DMS79 (cell line): ENCODE measurements at regions not wholly inside any gene's neighbourhood (a gene's known extent, or its start where the extent isn't known, plus 50 kb on each side); places are given as distances from the start of the nearest gene placed in this dataset.
A peak's percentile ranks its signal among the peaks of the same experiment; 100 is the strongest.

Experiments used
- DNase-seq: peaks from one replicate; lab custom pipeline; 2025; lab: John Stamatoyannopoulos, UW

DNA sequence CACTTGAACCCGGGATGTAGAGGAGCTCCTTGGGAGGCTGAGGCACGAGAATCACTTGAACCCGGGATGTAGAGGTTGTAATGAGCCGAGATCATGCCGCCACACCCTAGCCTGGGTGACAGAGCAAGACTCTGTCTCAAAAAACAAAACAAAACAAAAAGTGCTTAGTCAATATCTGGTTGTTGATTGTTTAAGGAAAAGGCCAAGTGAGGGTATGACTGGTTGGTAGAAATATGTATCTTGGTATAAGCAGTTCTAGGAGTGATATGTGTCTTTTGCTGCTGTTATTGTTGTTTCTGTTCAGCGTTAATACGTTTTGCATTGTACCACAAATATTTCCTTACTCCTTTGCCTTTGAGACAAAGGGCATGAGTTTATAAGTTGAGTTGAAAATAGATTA lies 210.7 kb upstream of the DMRT1 start:
- no peak for DNase-seq

DNA sequence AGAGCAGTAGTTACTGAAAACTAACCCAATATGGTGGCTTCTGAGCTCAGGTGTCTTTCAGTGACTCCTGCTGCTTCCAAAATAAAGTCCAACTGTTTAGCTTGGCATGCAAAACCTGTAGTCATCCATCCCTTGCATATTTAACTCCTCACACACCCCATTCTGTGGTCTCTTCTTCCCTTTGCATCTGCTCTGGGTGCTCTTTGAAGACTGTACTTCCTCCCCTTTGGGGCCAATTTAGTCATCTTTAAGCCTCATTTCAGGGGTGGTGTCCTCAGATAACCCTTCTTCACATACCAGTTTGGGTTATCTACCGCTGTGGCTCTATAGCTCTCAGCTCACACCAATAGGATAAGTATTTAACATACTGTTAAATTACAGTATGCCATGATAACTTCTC lies 209.9 kb upstream of the DMRT1 start:
- no peak for DNase-seq

DNA sequence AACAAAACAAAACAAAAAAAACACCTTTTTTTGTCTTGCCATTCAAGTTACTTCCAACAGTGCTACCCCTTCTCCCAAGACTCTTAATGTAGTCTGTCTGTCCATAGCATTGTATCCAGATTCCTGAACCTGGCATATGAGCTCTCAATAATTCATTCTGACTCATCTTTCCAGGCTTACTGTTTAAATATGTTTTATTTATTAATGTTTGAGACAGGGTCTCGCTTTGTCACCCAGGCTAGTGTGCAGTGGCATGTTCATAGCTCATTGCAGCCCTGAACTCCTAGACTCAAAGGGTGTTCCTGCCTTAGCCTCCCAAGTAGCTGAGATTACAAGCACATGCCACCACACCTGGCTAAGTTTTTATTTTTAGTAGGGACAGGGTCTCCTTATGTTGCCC lies 208.0 kb upstream of the DMRT1 start:
- no peak for DNase-seq

DNA sequence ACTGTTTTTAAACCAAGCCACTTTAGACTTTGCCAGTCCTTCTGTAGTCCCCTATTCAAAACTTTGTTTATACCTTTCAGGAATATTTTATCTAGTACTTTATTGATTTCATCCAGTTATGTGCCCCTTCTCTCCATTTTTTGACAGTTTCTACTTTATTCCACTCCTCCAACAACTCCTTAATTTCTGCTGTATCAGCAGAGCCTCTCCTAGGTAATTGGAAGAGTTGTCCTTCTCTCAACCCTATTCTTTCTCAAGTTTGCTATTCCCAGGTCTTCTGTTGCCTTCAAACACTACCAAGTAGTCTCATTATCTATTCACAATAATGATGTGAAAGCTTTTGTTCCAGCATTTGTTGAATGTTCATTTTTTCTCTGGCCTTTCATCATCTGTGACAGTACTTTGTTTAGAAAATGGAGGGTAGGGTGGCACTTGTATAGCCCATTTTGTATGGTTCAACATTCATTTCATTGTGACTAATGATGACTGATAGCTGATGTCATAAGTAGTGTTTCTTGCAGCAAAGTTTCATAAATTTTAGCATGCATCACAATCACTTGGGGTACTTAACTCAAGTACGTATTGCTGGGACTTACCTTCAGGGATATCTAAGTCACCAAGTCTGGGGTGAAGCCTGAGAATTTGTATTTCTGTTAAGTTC lies 204.4 kb upstream of the DMRT1 start:
- DNase-seq, result no peak

DNA sequence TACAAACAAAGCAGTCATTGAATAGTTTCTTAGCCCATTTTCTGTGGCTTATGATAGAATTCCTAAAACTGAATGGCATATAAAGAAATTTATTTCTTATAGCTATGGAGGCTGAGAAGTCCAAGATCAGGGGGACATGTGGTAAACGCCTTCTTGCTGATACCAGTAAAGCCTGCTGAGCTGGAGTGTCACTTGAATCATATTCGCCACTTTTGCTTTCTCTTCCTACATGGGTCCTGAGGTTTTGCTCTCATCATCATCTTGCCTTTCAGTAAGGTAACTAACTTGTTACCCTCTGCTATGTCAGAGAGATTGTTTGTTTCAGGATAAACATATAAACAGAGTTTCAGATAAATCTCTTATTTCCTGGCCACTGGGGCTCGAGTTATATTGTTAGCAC lies 203.3 kb upstream of the DMRT1 start:
- DNase-seq, result no peak

DNA sequence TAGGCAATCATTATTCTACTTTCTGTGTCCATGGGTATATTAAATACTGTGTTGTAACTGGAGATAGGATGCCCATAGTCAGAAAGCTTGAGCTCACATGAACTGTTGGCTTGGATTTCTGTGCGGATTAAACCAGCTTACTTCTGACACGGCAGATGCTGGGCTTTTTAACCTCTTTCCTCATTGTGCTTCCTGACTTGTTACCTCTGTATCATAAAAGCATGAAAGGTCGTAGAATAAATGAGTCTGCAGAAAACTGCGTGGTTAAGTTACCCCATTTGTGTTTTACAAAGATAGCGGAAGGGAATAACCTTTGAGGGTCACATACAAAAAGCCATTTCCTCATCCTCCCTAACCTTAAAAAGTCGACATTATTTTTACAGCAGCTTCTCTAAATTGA lies 199.5 kb upstream of the DMRT1 start:
- no peak for DNase-seq

DNA sequence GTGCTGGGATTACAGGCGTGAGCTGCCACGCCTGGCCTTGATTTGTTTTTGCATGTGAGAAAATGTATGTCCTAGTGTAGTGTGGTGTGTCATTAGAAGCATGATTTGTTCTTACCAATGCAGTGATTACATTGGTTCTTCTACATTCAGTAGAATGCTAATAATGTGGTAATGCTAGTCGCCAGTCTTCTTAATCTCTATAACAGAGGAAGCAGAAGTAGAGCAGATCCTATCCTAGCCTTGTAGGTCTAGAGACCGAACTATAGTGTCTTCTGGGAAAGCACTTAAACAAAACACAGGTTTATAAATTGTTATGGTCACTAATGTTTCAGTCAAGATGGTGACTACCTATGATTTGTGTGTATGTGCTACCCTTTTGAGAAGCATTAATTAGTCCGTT lies 197.5 kb upstream of the DMRT1 start:
- no peak for DNase-seq

DNA sequence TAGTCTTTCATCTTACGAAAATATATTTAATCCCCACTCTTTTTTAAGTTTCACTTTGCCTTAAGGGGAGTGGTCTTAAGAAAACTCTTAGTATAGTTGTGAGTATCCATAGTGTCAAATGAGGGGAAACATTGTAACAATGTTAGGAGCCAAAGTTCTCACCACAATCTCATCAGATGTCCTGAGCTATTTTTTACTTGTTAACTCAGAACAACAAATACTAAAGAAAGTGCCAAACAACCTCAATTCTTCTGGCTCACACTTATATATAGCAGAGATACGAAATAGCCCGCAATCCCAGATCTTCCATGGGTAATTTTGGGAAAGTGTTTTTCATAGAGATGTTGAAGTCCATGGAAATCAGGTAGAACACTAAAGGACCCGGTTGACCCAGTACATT lies 194.0 kb upstream of the DMRT1 start:
- DNase-seq, result no peak

DNA sequence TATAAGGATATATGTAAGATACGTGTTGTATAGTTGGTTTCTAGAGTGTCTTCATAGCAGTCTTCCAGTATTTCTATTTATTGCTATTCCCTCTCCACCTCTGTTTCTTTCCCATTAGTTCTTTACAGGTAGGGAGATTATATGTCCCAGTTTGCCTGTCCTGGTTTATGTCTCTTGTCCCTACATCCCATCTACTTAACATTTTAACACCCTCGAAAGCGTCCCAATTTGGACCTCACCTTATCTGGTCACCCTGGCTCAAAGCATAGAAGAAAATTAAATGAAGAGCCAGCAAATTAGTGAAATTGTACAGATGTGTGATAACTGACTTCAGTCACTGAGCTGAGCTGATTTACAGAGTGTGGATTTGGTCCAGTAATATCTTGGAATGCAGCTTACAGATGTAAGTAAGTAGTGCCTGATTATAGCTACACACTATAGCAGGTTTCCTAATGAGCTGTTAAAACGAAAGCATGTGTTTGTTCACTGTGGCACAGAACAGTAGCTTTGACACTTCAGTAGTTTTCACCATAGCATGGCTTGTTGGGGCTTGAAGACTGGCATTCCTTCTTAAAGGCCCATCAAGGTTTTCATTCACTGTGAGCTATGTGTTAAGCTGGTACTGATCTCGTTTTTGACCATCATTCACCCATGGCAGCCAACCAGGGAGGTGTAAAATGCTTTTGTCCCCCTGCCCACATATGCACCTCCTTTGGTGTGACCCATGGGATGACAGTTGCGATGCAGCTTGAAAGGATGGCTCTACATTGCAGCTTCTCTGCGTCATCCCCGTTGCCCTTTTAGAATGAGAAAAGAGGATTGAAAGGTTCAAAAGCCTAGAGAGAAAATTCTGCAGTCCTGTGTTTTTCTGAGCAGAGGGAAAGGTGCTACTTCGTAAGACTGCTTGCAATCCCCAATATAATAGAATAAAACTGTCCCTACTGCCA lies 192.1 kb upstream of the DMRT1 start:
- peak; percentile 15 for DNase-seq

DNA sequence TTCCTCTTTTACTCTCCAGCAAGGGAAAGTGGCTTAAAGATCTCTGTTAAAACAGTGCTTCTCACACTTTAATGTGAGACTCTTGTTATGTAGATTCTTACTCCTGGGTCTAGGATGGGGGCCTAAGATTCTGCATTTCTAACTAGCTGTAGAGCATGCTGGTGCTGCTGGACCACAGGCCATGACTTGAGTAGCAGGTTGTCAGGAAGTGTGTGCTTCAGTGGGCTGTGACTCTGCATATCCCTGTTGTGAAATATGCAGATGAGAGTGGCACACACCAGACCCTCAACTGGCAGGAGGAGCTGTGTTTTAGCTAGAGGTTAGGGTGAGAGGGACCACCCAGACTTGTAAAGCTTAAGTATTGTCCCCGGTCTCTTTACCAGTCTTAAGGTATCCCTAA lies 191.1 kb upstream of the DMRT1 start:
- DNase-seq, result no peak

DNA sequence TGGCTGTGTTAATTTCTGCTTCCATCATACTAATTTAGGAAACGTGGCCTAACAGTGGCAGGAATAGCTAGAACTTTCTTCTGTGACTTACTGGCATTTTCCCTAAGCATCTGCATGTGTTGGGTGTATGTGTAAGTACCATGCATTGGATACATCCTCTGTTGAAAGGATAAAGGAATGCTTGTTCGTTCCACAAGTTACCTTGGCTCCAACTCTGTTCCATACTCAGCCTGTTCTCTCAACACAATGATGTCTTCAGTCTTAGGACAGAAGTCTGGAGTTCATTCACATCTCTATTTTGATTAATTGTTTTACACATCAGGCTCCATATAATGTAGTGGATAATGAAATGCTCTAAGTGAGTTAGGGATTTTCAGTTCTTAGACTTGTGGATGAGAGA lies 190.1 kb upstream of the DMRT1 start:
- no peak for DNase-seq

DNA sequence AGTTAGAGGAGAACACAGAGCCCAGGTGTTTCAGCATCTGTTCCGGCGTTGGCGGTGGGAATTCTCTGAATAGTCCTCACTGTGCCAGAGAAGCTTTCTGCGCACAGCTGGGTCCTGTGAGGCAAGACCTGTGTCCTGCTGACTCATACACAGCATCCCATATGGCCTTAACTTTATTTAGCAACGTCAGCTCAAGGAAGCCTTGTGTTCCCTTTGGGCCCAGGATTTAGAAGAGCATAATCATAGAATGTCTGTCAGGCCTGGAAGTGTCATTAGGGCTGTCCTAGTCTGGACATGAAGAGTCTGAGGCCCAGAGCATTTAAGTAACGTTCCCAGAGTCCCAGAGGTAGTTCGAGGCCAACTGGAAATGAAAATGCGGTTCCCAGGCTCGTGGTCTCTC lies 188.6 kb upstream of the DMRT1 start:
- no peak for DNase-seq

DNA sequence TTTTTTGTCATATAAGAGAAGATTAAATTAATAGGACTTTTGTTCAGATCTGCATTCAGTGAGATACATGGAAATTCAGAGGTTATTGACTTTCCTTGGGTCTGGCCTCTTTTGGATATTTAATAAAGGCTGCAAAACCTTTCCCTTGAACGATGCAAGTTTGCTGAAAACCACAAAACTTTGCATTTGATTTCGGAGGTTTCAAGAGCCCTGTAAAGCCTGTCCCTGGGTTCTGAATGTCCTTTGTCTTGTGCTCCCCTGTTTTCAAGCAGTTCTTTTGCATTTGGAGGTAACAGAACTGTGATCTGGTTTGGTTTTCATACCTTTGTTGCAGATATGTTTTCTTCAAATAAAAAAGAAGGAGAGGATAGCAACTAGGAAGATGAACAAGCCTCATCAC lies 188.1 kb upstream of the DMRT1 start:
- no peak for DNase-seq

DNA sequence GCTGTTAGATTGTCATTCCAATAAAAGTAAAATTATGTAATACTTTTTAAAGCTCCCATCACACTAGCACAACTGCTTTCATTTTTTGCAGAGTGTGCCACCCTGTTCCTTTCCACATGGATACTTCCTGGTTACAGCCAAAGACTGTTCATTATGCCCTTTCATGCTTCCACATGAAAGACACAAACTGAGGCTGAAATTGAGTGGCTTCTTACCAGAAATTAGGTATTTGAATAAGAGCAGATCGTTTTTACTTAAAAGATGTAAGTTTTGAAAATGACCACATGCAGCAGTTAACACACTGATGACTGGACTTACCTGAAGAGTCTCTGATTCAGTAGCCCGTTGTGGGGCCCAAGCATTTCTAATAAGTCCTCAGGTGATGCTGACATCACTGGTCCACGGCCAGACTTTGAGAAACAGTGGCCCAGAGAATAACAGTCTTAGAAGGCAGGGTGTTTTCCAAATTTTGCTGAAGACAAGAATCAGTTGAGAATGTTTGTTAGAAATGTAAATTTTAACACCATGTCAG lies 187.6 kb upstream of the DMRT1 start:
- no peak for DNase-seq

DNA sequence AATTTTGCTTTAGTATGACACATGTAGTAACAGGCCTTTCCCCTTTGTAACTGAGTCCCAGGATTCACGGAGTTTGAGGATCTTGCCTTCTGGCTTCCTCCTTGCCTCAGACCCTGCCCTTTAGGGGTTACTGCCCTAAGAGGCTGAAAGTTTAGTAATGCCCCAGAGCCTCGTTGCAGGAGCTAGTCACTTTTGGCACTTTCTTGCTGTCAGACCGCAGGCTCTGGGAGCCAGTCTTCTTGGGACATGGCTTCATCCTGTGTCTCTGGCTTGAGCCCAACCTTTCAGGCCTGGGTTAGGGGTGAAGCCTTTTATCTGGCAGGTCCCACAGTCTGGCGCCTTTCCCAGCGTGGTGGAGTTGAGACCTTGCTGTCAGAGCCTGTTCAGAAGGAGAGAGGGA lies 185.6 kb upstream of the DMRT1 start:
- no peak for DNase-seq

DNA sequence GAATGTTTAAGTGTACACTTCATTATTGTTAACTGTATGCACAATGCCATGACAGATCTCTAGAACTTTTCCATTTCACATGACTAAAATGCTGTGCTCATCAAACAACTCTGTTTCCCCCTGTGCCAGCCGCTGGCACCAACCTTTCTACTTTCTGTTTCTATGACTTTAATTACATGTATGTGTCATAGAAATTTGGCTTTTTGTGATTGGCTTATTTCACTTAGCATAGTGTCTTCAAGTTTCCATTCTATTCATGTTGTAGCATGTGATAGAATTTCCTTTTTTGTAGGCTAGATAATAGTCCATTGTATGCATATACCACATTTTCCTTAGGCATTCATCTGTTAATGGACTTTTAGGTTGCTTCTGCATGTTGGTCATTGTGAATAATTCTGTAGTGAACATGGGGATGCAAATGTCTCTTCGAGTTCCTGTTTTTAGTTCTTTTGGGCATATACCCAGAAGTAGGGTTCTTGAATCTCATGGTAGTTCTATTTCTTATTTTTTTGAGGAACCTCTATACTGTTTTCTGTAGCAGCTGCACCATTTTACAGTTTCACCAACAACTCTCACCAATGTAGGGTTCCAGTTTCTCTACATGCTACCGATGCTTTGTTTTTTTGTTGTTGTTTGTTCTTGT lies 184.4 kb upstream of the DMRT1 start:
- DNase-seq, result no peak

DNA sequence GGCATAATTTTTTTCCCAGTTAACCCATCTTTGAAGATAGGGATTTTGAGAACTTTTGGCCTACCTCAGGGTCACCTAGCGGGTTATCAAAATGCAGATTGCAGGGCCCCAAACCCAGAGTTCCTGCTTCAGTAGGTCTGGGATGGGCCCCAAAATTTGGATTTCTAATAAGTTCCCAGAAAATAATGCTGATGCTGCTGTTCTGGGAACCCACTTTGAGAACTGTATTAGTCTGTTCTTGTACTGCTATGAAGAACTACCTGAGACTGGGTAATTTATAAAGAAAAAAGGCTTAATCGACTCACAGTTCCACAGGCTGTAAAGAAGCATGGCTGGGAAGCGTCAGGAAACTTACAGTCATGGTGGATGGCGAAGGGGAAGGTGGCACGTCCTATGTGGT lies 182.2 kb upstream of the DMRT1 start:
- no peak for DNase-seq

DNA sequence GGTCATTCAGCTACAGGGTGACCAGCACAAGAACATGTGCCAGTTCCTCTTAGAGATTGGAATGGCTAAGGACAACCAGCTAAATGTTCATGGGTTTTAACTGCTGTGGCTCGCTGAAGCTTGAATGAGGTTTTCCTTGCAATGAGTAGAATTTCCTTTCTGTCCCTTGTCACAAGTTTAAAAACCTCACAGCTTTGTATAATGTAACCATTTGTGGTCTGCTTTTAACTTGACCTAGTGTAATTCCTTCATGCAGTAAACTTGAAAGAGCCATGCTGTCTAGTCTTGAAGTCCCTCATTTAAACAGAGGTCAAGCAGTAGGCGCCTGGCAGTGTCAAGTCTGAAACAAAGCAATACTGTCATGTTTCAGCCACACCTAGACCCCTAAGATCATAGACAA lies 181.3 kb upstream of the DMRT1 start:
- no peak for DNase-seq

DNA sequence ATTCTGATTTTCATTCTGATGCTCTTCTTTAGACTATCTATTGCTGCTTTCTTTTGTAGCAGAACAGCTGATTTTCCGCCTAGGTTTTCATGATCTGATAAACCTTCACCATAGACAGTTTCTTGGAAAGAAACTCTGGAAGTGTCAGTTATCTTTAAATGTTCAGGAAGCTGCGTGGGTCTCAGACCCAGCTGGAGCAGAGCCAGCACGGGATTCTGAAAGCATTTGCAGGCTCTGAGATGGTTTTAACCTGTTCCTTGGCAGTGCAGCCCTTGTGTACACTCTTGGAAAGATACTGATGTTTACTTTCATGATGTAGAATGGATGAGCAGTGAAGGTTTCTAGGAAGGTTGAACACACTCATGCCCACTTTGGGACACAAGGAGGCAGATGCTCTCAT lies 178.0 kb upstream of the DMRT1 start:
- no peak for DNase-seq

DNA sequence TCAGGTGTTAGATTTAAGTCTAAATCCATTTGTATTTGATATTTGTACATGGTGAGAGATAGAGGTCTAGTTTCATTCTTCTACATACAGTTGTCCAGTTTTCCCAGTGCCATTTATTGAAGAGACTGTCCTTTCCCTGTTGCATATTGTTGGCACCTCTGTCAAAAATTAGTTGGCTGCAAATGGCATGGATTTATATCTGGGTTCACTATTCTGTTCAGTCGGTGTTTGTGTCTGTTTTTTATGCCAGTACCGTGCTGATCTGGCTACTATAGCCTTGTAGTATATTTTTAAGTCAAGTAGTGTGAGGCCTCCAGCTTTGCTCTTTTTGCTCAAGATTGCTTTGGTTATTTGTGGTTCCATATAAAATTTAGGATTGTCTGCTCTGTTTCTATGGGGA lies 176.2 kb upstream of the DMRT1 start:
- DNase-seq, result no peak

DNA sequence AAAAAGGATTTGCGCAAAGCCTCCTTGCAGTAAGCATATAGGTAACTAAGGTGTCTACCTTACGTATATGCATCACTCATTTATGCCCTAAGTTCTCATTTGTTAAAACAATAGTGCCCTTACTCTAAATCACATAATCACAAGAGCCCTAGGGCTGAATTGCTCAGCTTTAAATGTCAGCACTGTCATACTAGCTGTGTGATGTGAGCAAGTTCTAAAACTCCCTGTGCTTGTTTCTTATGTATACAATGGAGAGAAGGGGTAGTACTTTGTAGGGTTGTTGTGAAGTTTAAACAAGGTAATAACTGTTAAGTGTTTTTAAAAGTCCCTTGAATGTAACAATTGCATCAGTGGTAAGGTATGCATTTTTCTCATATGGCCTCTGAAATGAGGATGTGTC lies 169.5 kb upstream of the DMRT1 start:
- DNase-seq, result no peak

DNA sequence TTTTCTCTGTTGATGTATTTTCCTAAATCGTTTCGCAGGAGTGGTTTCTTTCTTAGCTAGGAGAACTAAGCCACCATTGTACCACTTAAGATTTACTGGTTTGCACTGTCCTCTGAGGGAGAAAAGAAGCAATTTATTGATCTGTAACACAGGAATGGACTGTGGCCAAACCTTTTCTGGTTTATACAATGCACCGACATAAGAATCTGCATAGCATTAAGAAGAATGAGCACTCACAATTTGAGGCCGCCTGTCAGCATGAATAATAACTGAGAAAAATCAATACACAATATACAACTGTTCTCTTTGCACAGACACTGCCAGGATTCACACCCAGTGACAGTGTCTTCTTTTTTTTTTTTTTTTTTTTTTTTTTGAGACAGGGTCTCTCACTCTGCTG lies 168.6 kb upstream of the DMRT1 start:
- DNase-seq, result no peak
